ENCODE measurements at regions not wholly inside any gene's neighbourhood (a gene's known extent, or its start where the extent isn't known, plus 50 kb on each side); places are given as distances from the start of the nearest gene placed in this dataset.

GRCh38 chr4:187227907-187228704 is 504.4 kb upstream of the FAT1 start:
- ATAC-seq (no peak), DNase-seq (no peak)

GRCh38 chr4:187232196-187232595 is 508.5 kb upstream of the FAT1 start:
- no peaks in the 10 kb centered on the region for H3K9me3 ChIP-seq
- DNase-seq (no peak), ATAC-seq (no peak)
- WGBS, 2 donors: 53 to 57% methylated on average over 3 of the region's 3 CpGs
- H3K27me3 ChIP-seq: no peaks in the 10 kb centered on the region
- no peak overlapping the region for H3K4me3 ChIP-seq
- H3K36me3 ChIP-seq (replicated peaks in 1 of 2; ENCODE audit: insufficient read depth in 1 of 2, low read depth in 2 of 2): no peaks in the 10 kb centered on the region
- no peaks in the 10 kb centered on the region for H3K4me1 ChIP-seq
- H3K27ac ChIP-seq: no peak overlapping the region
- TF ChIP-seq POLR2A (IDR thresholded peaks at IDR 0.05) (no peak), CTCF (IDR thresholded peaks at IDR 0.05) (no peak)
- intact Hi-C loops (cut with DNase I): no loop called here

More at GRCh38 chr4:187227907-187228704, 504.4 kb upstream of the FAT1 start:
- Histone ChIP-seq H3K4me1 (no peaks in the 10 kb centered on the region), H3K36me3 (replicated peaks in 1 of 2; ENCODE audit: insufficient read depth in 1 of 2, low read depth in 2 of 2) (no peaks in the 10 kb centered on the region), H3K27ac (no peak overlapping the region), H3K27me3 (no peaks in the 10 kb centered on the region), H3K4me3 (no peak overlapping the region), H3K9me3 (no peaks in the 10 kb centered on the region)
- intact Hi-C loops (cut with DNase I): no loop called here
- TF ChIP-seq POLR2A (IDR thresholded peaks at IDR 0.05) (no peak), CTCF (IDR thresholded peaks at IDR 0.05) (no peak)
- 68 to 79% methylated on average over 6 of the region's 6 CpGs for WGBS, 2 donors

- H3K4me1 ChIP-seq: no peaks in the 10 kb centered on the region
- intact Hi-C loops (cut with DNase I): no loop called here
These were observed 509.1 kb upstream of the FAT1 start for GRCh38 chr4:187232796-187233195.

GRCh38 chr4:187235456-187236170 is 512.0 kb upstream of the FAT1 start:
- Histone ChIP-seq H3K4me1 (no peaks in the 10 kb centered on the region), H3K36me3 (replicated peaks in 1 of 2; ENCODE audit: insufficient read depth in 1 of 2, low read depth in 2 of 2) (no peaks in the 10 kb centered on the region), H3K27me3 (no peaks in the 10 kb centered on the region), H3K9me3 (no peaks in the 10 kb centered on the region), H3K4me3 (no peak overlapping the region), H3K27ac (no peak overlapping the region)
- intact Hi-C loops (cut with DNase I): no loop called here
- TF ChIP-seq CTCF (IDR thresholded peaks at IDR 0.05): no peak
- no peak for TF ChIP-seq POLR2A (IDR thresholded peaks at IDR 0.05)
- 75 to 78% methylated on average over 16 of the region's 16 CpGs for WGBS, 2 donors
- ATAC-seq (no peak), DNase-seq (peak in 3 of 4 donors; percentile 22 to 46 (median 38))

More at GRCh38 chr4:187232796-187233195, 509.1 kb upstream of the FAT1 start:
- DNase-seq: no peak
- Histone ChIP-seq H3K27me3 (no peaks in the 10 kb centered on the region), H3K36me3 (replicated peaks in 1 of 2; ENCODE audit: insufficient read depth in 1 of 2, low read depth in 2 of 2) (no peaks in the 10 kb centered on the region), H3K9me3 (no peaks in the 10 kb centered on the region), H3K27ac (no peak overlapping the region), H3K4me3 (no peak overlapping the region)
- ATAC-seq: no peak
- TF ChIP-seq POLR2A (IDR thresholded peaks at IDR 0.05): no peak
- no peak for TF ChIP-seq CTCF (IDR thresholded peaks at IDR 0.05)
- WGBS, 2 donors: 84 to 86% methylated on average over 2 of the region's 2 CpGs

Data from body of pancreas (tissue), 4 donors.